Mammary epithelial cell (primary cell): ENCODE measurements at regions not wholly inside any gene's neighbourhood (a gene's known extent, or its start where the extent isn't known, plus 50 kb on each side); places are given as distances from the start of the nearest gene placed in this dataset.

Experiments used
- EZH2 ChIP-seq: IDR thresholded peaks from 2 replicates; pipeline ENCODE4 v1.6.1; 2012; ENCODE audit warnings: low read length, inconsistent platforms, borderline replicate concordance
- TF ChIP-seq, protein P1 (sequence below), 2 donors: IDR thresholded peaks in 1 of 2; conservative IDR thresholded peaks in 1 of 2; 2 replicates each; pipeline ENCODE4 v1.5.1; 2011 to 2012; ENCODE audit warnings: inconsistent platforms in 2 of 2, low read length in 2 of 2, mild to moderate bottlenecking in 2 of 2, control low read depth in 1 of 2, low read depth in 1 of 2; ENCODE audit not compliant: insufficient read depth in 1 of 2; ENCODE audit errors: extremely low read depth in 1 of 2

DNA sequence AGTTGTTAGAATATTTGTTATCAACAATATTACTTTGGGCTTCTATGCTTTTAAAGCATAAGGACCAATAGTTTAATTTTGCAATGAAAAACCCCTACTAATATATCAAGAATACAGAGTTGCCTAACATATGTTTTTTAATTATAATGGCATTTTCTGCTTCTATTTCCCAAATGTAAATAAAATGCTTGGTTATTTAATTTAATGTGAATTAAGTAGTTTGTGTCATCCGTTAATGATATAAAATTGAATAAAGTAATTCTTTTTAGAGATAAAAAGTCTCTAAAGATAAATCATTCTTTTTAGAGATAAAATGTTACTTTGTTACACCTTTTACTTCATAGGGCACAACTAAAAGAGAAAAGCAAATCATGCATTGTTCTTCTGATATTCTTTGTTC is 583.7 kb upstream of the ADGRL2 start:
- TF ChIP-seq, protein P1, sequence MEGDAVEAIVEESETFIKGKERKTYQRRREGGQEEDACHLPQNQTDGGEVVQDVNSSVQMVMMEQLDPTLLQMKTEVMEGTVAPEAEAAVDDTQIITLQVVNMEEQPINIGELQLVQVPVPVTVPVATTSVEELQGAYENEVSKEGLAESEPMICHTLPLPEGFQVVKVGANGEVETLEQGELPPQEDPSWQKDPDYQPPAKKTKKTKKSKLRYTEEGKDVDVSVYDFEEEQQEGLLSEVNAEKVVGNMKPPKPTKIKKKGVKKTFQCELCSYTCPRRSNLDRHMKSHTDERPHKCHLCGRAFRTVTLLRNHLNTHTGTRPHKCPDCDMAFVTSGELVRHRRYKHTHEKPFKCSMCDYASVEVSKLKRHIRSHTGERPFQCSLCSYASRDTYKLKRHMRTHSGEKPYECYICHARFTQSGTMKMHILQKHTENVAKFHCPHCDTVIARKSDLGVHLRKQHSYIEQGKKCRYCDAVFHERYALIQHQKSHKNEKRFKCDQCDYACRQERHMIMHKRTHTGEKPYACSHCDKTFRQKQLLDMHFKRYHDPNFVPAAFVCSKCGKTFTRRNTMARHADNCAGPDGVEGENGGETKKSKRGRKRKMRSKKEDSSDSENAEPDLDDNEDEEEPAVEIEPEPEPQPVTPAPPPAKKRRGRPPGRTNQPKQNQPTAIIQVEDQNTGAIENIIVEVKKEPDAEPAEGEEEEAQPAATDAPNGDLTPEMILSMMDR (conservative IDR thresholded peaks at IDR 0.05 in 1 of 2, IDR thresholded peaks at IDR 0.05 in 1 of 2; ENCODE audit: extremely low read depth in 1 of 2, insufficient read depth in 1 of 2, low read depth in 1 of 2, low read length in 2 of 2): no peak
- TF ChIP-seq EZH2: no peak
